Left forelimb (tissue), 1 donor: ENCODE measurements at regions not wholly inside any gene's neighbourhood (a gene's known extent, or its start where the extent isn't known, plus 50 kb on each side); places are given as distances from the start of the nearest gene placed in this dataset.

ENCODE experiments used
- DNase-seq: peaks from one replicate; pipeline ENCODE4 v3.0.0-alpha.2; 2018; ENCODE audit warnings: low spot score

GRCh38 chr5:167969998-167970397, 321.4 kb upstream of the WWC1 start:
- DNase-seq, result no peak

- no peak for DNase-seq
These were observed 319.7 kb upstream of the WWC1 start for GRCh38 chr5:167971706-167972105.

- no peak for DNase-seq
These were observed 318.3 kb upstream of the WWC1 start for GRCh38 chr5:167973126-167973525.

- no peak for DNase-seq
These were observed 306.5 kb upstream of the WWC1 start for GRCh38 chr5:167984951-167985350.

GRCh38 chr5:167985373-167985772, 306.1 kb upstream of the WWC1 start:
- no peak for DNase-seq

GRCh38 chr5:167987490-167988280, 303.8 kb upstream of the WWC1 start:
- DNase-seq, result no peak

GRCh38 chr5:167992868-167993267, 298.6 kb upstream of the WWC1 start:
- DNase-seq, result no peak

- no peak for DNase-seq
These were observed 297.7 kb upstream of the WWC1 start for GRCh38 chr5:167993771-167994170.

GRCh38 chr5:167995844-167996425, 295.5 kb upstream of the WWC1 start:
- DNase-seq, result no peak

GRCh38 chr5:167998148-167998767, 293.2 kb upstream of the WWC1 start:
- DNase-seq, result no peak

- DNase-seq, result no peak
These were observed 292.3 kb upstream of the WWC1 start for GRCh38 chr5:167999182-167999581.

- DNase-seq, result no peak
These were observed 290.1 kb upstream of the WWC1 start for GRCh38 chr5:168001318-168001717.

GRCh38 chr5:168002116-168002515, 289.3 kb upstream of the WWC1 start:
- no peak for DNase-seq

GRCh38 chr5:168005093-168005492, 286.4 kb upstream of the WWC1 start:
- DNase-seq, result no peak

GRCh38 chr5:168005936-168006335, 285.5 kb upstream of the WWC1 start:
- no peak for DNase-seq

GRCh38 chr5:168006456-168007130, 284.9 kb upstream of the WWC1 start:
- DNase-seq, result no peak

- no peak for DNase-seq
These were observed 284.2 kb upstream of the WWC1 start for GRCh38 chr5:168007286-168007685.

GRCh38 chr5:168008555-168008954, 282.9 kb upstream of the WWC1 start:
- no peak for DNase-seq

- no peak for DNase-seq
These were observed 280.3 kb upstream of the WWC1 start for GRCh38 chr5:168011096-168011495.

GRCh38 chr5:168012006-168012405, 279.4 kb upstream of the WWC1 start:
- no peak for DNase-seq

- no peak for DNase-seq
These were observed 277.9 kb upstream of the WWC1 start for GRCh38 chr5:168013546-168013945.

- DNase-seq, result no peak
These were observed 276.9 kb upstream of the WWC1 start for GRCh38 chr5:168014433-168015123.
